G401 (cell line): ENCODE measurements at regions not wholly inside any gene's neighbourhood (a gene's known extent, or its start where the extent isn't known, plus 50 kb on each side); places are given as distances from the start of the nearest gene placed in this dataset.

Experiments
- DNase-seq: peaks from one replicate; pipeline ENCODE4 v3.0.0-alpha.2; 2015; ENCODE audit warnings: low spot score
- in situ Hi-C: cut with HindIII; loops from 2 replicates; pipeline ENCODE4 v1.10.0; 2016; ENCODE audit warnings: low sequenced_read_pairs, mixed read lengths

DNA sequence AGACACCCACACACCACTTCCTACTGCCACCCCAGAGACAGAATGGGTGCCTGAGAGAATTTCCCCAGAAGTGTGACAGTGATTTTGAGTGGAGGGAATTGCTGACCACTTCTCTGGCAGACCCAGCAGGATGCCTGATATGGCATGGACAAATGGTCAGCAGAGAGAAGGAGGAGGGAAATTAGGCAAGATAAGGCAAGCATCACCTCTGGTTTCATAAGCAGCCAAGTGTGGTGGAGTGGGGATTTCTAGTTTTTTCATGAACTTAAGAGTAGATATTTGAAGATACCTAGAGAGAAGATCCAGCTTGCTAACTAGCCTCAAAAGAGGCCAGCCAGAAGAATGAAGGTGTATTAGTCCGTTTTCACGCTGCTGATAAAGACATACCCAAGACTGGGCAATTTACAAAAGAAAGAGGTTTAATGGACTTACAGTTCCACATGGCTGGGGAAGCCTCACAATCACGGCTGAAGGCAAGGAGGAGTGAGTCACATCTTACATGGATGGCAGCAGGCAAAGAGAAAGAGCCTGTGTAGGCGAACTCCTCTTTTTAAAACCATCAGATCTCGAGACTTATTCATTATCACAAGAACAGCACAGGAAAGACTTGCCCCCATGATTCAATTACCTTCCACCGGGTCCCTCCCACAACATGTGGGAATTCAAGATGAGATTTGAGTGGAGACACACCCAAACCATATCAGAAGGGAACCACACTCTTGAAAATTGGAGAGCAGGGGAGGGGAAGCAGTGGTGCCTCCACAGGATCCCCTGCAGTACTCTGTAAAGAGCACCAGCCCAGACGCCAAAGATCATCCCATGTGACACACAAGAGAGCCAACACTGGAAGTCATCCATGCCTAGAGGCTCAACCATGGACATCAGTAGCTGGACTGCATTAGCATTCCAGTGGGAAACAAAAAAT lies 64.2 kb downstream of the RBM43 start:
- DNase-seq = no peak
- in situ Hi-C loops = no loop called here

DNA sequence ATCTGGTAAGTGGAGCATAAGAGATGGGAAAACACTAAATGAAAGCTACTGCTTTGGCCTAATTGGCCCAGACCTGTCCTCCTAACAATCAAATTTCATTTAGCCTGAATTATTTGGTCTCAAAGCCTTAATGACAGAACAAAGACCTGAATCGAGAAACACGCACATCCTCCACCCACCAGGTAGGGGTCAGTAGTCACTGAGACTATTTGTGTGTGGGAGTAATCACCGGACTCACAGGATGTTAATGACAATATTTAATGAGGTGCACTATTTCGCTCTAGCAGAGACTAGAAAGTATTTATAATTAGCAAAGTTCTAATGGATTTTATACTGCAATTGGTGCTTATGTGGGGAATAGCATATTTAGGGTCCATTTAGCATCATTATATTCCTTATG lies 68.1 kb downstream of the RBM43 start:
- DNase-seq = no peak
- in situ Hi-C loops = no loop called here

DNA sequence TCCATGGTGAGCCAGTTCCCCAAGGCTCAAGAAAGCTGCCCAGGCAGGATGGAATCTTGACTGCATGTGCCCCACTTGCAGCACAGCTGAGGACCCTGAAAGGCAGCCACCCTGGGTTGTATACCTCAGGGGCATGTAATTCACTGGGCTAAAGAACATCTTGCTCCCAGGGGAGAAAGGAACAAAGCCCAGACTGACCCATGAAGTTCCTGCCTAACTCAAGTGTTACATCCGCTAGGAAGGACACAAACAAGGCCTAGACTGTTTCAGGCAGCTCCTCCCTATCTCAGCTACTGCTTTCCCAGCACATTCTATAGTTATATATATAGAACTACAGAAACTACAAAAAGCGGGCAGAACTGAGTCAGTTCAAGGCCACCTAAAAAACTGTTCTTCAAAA lies 69.0 kb downstream of the RBM43 start:
- DNase-seq = no peak
- in situ Hi-C loops = no loop called here

DNA sequence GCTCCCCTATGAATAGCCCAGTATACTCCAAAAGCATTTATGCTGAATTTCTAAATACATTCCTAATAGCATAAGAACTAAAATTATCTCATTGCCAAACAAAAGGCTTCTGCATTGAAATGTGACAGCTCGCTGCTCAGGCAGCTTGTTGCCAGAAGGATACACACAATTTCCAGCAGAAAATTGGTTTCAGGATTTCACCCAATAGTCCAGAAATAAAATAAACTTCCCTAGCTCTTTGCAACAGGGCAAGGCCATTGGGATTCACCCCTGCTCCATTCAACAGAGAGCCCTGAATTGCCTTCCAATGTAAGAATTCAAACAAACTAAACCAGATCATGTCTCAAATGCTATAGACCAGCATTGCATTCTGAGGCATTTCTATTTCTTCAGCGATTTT lies 70.7 kb downstream of the RBM43 start:
- in situ Hi-C loops = no loop called here
- no peak for DNase-seq

DNA sequence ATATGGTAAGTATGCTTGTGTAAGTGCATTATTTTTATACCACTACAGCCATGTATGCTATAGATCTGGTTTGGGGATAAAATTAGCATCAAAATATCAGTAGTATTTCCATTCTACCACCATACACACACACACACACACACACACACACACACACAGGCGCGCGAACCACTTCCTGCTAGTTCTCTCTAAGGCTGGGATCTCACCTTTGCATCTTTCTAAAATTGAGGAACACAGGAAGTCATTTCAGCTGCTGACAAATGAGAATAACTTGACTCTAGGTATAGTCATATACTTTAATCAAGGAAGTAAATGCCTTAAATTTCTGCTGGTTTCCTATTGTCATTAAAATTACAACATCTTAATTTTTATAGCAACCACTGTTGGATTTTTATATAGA lies 72.5 kb downstream of the RBM43 start:
- in situ Hi-C loops = no loop called here
- DNase-seq = no peak

DNA sequence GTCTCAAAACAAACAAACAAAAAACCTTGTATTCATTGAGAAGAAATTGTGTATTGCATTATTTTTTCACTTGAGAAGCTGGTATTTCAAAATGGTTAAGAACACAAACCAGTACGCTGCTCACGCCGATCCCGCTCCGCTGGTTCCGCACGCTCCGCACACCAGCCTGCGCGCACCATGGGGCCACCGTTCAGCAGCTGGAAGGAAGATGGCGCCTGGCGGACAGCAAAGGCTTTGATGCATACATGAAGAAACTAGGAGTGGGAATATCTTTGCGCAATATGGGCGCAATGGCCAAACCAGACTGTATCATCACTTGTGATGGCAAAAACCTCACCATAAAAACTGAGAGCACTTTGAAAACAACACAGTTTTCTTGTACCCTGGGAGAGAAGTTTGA lies 75.7 kb downstream of the RBM43 start:
- in situ Hi-C loops = no loop called here
- DNase-seq = no peak

DNA sequence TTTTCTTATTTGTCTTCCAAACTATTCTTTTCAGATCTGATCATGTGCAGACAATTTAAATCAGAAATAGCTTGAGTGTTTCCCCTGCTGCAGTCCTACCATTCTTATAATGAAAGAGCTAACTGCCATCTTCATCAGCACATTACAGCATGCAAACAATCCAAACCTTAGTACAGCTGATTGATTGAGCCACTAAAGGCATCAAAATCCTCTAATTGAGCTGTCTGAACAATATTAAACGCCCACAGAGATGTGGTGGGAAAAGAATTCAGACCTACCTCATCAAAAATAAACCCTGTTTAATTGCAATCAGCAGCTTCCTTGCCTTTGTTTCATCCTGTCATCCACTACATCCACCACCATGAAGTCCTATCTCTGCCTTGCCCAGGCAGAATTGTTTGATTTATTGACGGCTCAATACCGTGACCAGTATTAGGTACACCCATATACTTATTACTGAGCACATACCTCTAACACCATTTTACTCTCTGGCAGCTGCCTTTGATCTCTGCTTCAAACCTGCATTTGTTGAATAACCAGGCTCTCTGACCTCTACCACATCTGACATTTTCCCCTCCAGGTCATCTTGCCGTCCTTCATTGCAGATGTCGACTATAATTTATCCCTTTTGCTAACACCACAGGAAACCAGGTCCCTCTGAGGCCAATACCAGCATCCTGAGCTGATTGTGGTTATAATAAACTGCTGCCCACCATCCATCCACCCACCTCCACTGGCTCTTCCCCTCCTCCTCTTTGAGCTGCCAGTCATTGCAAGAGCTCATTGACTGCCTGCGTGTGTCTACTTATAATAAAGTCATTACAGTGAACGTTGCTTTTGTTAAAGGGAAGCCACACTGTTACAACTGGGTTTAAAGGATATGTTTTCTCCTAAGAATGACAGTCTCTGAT lies 78.5 kb downstream of the RBM43 start:
- in situ Hi-C loops = no loop called here
- no peak for DNase-seq

DNA sequence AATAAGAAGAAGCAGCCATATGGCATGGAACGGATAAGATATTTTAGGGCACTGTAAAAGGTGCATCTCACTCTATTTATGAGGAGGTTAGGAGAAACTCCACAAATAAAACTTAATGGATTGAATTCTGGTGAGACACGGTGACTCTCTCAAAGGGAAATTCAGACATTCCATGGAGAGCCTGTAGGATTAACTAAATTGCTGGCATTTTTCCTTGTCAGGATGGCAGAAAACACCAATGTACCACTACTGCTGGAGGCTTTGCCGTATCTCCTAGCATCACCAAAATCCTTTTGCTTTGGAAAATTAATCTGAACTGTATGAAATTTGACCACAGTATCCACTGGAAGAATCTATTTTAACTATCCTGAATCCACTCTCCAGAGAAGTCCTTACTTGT lies 79.3 kb downstream of the RBM43 start:
- in situ Hi-C loops = no loop called here
- DNase-seq = no peak

DNA sequence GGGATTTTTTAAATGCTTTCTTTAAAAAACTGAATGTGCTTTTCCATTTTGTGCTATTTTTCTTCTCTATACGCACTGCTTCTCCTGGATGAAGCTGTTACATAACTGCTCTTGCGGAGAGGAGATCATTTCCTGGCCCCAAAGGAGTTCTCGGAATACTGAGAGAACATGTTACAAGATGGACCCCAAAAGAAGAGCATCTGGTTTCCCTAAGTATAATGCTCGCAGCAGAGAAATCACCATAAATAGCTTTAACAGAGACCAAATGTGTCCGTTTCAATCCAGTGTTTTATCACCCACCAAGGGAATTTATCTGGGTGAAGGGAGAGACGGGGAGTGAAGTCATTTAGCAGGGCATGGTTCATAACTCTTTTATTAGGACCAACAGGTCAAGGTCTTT lies 80.1 kb downstream of the RBM43 start:
- in situ Hi-C loops = no loop called here
- DNase-seq = no peak

DNA sequence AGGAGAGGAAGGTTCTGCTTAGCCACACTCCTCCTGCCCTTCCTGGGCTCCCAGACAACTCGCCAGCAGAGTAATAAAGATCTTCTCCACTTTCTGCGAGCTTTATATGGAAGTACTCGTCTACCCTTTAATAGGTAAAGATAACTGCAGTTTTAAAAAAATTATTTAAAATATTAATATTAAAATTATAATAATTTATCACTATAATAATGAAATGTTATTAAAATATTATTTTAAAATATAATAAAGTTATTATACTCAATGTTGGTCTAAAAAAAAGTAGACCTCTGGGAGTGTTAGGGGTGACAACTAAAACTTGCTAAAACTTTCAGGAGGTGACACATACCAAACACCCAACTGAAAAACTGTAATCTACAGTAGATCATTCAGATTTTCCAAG lies 81.5 kb downstream of the RBM43 start:
- in situ Hi-C loops = no loop called here
- no peak for DNase-seq

DNA sequence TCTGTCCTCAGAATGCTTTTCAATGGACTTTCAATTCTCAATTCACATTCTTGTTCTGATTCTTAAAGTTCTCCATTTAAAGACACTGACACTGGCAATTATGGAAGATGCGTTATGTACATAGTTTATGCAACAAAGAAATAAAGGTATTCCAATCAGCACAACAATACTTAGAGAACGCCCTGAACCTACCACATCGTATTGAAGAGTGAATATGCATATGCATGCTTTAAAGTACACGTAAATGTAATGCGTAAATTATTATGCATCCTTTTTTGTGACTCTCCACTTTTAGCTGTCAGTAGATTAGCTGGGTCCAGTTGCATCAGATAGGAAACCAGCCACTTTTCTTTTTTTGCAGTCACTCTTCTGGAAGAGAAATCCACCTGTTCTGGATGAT lies 83.5 kb downstream of the RBM43 start:
- no peak for DNase-seq
- in situ Hi-C loops = no loop called here

DNA sequence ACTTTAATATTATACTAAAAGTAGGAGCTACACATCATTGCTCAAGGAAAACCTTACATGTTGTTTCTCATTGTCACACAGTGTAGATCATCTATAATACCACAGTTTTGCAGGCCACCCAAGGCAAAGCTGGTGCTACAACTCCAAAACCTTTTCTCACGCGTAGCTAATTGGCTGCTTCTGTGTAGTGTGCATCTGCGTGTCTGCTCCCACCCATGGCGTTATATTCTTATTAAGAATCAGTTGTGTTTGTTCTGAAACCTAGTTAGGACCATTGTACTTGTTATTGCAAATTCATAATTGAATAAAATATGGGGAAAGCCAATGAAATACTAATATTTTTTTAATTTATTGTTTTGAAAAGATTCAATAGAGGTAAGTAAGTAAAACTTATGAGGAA lies 83.9 kb downstream of the RBM43 start:
- DNase-seq = no peak
- in situ Hi-C loops = no loop called here

DNA sequence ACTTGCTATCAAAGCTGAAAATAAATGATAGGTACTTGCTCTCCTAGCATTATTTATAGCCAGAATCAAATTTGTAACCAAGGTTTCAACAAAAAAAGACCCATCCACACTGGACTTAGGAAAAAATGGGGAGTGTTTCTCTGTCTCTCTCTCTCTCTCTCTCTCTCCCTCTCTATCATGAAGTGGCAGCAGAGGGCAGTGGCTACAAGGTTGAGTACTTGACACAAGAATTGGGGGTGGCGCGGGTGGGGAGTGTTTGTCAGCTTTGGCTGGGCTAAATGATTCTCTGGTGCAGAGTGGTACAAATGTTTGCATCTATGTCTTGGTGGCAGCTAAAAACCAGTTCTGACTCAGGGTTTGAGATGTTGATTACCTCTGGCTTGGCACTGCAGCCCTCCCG lies 85.0 kb downstream of the RBM43 start:
- no peak for DNase-seq
- in situ Hi-C loops = no loop called here

DNA sequence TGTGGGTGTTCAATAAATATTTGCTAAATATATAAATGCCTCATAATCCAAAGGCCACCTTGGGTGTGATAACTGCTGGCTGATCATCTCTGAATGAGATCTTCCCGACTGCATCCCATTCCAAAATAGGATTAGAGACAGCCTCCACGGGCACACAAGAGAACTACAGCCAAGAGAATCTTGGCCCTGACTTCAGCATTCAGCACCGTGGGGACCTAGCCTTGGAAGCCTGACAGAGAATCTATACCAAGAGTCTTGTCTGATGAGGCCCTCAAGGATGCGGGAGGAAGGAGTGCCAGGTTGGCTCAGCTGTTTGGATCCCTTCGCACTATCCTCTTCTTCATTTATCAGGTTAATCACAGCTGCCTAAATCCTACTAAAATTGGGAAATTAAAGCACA lies 85.8 kb downstream of the RBM43 start:
- in situ Hi-C loops = no loop called here
- DNase-seq = no peak

DNA sequence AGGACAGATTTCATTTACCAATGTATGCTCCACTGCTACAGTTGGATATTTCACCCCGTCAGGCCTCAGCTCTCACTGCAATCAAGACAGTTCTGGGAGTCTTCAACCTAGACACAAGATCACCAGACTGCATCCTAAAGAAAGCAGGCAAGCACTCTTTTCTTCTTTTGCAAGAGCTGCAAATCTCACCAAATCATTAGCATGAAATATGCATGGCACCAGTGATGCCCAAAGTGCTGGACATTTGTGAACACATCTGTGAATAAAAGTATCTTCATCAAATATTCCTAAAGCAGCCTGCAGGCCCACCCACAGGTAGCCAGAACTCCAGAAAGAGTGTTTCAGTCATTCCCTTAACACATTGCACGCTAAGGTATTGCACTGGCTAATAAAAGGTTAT lies 87.5 kb downstream of the RBM43 start:
- DNase-seq = no peak
- in situ Hi-C loops = no loop called here

DNA sequence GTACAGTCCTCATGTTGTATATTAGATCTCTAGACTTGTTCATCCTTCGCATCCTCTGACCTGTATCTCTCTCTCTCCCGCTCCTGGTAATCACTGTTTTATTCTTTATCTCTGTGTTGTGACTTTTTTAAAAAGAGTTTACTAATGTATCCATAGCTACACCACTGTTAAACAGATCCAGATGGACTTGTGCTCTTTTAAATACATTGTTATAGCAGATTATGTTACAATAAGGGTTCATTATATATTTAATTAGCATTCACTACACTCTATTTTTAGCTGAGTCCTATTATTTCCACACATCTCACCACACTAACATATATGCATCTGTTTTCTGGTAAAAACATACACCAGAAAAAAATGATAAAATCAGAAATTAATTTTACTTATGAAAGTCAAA lies 90.5 kb downstream of the RBM43 start:
- in situ Hi-C loops = no loop called here
- no peak for DNase-seq

DNA sequence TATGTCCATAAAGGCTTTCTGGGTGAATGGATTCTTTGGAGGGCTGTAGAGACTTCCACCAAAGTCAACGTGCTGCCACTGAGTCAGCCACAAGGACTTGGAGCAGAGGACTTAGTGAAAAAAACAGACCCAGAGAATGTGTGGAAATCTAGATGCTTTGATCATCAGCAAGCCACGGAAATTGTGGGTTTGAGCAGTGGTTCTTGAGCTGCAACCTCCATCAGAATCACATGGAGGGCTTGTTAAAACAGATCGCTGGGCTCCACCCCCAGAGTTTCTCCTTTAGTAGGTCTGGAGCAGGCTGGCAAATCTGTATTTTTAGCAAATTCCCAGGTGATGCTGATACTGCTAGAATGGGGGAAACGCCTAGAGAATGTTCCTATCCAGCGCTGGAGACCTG lies 95.3 kb downstream of the RBM43 start:
- in situ Hi-C loops = no loop called here

DNA sequence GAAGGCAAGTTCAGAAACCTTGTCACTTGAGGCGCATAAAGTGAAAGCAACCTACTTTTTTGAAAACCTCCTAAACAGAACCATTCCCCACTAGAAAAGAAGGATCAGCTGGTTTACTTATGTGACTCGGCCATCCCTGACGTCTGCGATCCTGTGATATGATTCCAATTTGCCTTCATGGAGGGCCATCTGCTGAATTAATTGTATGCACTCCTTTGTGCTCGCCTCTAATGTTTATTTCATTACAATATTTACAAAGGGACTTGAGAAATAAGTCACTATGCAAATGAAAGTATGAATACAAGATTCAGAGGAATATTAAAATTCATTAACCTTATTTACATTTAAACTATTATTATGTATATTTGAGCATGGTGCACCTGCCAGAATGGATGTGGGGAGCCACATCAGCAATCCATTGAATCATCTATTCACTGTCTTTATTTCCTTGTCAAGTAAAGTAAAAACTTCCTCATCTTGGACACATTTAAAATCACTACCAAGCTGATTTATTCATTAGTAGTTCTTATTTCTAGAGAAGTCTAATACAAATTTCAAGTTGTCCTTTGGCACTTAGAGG lies 96.5 kb downstream of the RBM43 start:
- DNase-seq = no peak
- in situ Hi-C loops = no loop called here

More for the DNA sequence above, 95.3 kb downstream of the RBM43 start:
- DNase-seq = no peak

DNA sequence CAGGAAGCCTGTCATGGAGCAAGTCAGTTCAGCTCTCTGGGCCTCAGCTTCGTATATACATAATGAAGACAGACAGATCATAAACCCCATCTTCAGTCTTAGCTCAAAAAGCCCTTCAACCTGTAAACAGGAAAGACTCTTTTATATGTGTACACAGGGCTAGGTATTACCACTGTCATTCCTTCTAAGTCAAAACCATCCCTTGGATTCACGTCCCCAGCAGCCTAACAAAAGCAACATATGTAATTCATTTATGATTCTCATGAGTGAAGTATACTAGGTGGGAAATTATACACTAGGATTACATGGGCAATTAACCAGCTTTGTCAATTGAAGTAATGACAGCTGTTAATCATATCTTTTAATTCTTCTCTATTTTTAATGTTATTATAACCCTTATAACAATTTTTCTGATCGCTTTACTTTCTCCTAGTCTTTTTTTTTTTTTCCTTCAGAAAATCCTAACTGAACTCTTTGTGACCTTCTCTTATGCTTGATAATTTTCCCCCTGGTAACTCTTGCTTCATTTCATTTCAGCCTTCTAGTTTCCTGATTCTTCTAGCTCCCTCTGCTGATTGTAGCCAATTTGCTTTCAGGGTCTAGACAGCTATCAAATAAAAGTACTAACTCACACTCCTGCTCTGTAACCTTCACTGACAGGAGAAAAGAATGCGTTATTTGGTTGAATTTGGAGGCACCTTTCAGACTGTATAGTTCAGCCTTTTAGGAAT lies 99.7 kb downstream of the RBM43 start:
- DNase-seq = no peak
- in situ Hi-C loops = no loop called here
